K562 (cell line): ENCODE measurements at regions not wholly inside any gene's neighbourhood (a gene's known extent, or its start where the extent isn't known, plus 50 kb on each side); places are given as distances from the start of the nearest gene placed in this dataset.

Source experiments
- ATAC-seq: fragments of 200-7000 bp; cut with Tn5 transposase; 3 replicates; pipeline ENCODE4 v1.9.1; 2020; ENCODE audit warnings: moderate library complexity
- BruUV-seq: library from RNA; stranded (reverse); fragments of 400-500 nt; replicated peaks from 2 replicates; lab custom pipeline; 2021; lab: Mats Ljungman, UMichigan
- CTCF ChIA-PET: fragments of 300-600 bp; formaldehyde crosslinking; extraction: SDS; loops from one replicate; lab custom pipeline; 2021; ENCODE audit warnings: low intra/inter-chr PET ratio; lab: Yijun Ruan, JAX
- POLR2A ChIA-PET: fragments of 300-600, 350-650 bp; sonication (Branson Sonifier 250); formaldehyde crosslinking; extraction: SDS; loops from one replicate; lab custom pipeline; 2021; ENCODE audit warnings: antibody characterized with exemption, inconsistent platforms; lab: Yijun Ruan, JAX
- DNase-seq, 4 experiments: peaks; one replicate each; pipeline versions ENCODE4 v3.0.0 to v3.0.0-alpha.2; 2011 to 2018; ENCODE audit warnings: low spot score in 3 of 4, mixed read lengths in 3 of 4; ENCODE audit errors: extremely low read depth in 1 of 4
- FAIRE-seq: peaks from 2 replicates; lab custom pipeline; 2011; peaks lifted over from hg19 to GRCh38; lab: Jason Lieb, UNC
- H2AFZ ChIP-seq: 2 replicates; pipeline ENCODE4 v1.6.0; 2011; ENCODE audit warnings: low read depth, low read length, control low read depth, inconsistent platforms
- H3K27ac ChIP-seq: fragments of 200-600 bp; 3 replicates; pipeline ENCODE4 v1.8.0; 2011; ENCODE audit warnings: low read depth, mild to moderate bottlenecking, control low read depth, inconsistent platforms, low read length, moderate library complexity, mixed read lengths; ENCODE audit errors: extremely low read depth
- H3K27me3 ChIP-seq, 2 experiments: fragments of 300-600 bp in 1 of 2; 2 replicates in 1 of 2; 3 replicates in 1 of 2; pipeline versions ENCODE4 v1.6.0 to v1.8.0; 2011; ENCODE audit warnings: inconsistent platforms in 2 of 2, low read length in 2 of 2, mild to moderate bottlenecking in 1 of 2, mixed read lengths in 1 of 2, moderate library complexity in 1 of 2; ENCODE audit not compliant: control insufficient read depth in 2 of 2, insufficient read depth in 2 of 2
- H3K36me3 ChIP-seq: fragments of 300-600 bp; 3 replicates; pipeline ENCODE4 v1.8.0; 2011; ENCODE audit warnings: mild to moderate bottlenecking, low read length, inconsistent platforms; ENCODE audit not compliant: control insufficient read depth, insufficient read depth
- H3K4me1 ChIP-seq, 2 experiments: fragments of 200-600 bp in 1 of 2; replicated peaks in 1 of 2; 2 replicates in 1 of 2; 3 replicates in 1 of 2; pipeline versions ENCODE4 v1.5.1 to v1.8.0; 2011; ENCODE audit warnings: inconsistent platforms in 2 of 2, low read length in 2 of 2, mild to moderate bottlenecking in 1 of 2, mixed read lengths in 1 of 2, moderate library complexity in 1 of 2; ENCODE audit not compliant: control insufficient read depth in 2 of 2, insufficient read depth in 2 of 2
- H3K4me2 ChIP-seq: 2 replicates; pipeline ENCODE4 v1.6.1; 2011; ENCODE audit warnings: low read length, control low read depth, inconsistent platforms, mixed read lengths; ENCODE audit not compliant: insufficient read depth
- H3K4me3 ChIP-seq: fragments of 200-600 bp; sonication (generic), shearing (Covaris generic); 2 replicates; pipeline ENCODE4 v1.5.1; 2016; ENCODE audit warnings: control low read depth, inconsistent platforms
- H3K79me2 ChIP-seq: fragments of 200-600 bp; 3 replicates; pipeline ENCODE4 v1.8.0; 2011; ENCODE audit warnings: low read length, inconsistent platforms; ENCODE audit not compliant: control insufficient read depth, insufficient read depth
- H3K9ac ChIP-seq, 2 experiments: 2 replicates each; pipeline versions ENCODE4 v1.6.0 to v1.6.1; 2011; ENCODE audit warnings: low read depth in 2 of 2, low read length in 2 of 2, control low read depth in 1 of 2, inconsistent platforms in 1 of 2, mild to moderate bottlenecking in 1 of 2, mixed read lengths in 1 of 2; ENCODE audit not compliant: insufficient read depth in 1 of 2
- H3K9me1 ChIP-seq: one replicate; pipeline ENCODE4 v1.6.0; 2011; ENCODE audit warnings: inconsistent platforms, mild to moderate bottlenecking, low read length, moderate library complexity; ENCODE audit not compliant: control insufficient read depth, insufficient read depth
- H3K9me3 ChIP-seq: replicated peaks from 2 replicates; pipeline ENCODE4 v1.5.1; 2011; ENCODE audit warnings: low read depth, low read length, inconsistent platforms; ENCODE audit not compliant: control insufficient read depth, insufficient read depth
- H4K20me1 ChIP-seq: replicated peaks from 2 replicates; pipeline ENCODE4 v1.6.1; 2011; ENCODE audit warnings: low read length, inconsistent platforms, mixed read lengths; ENCODE audit not compliant: control insufficient read depth, insufficient read depth
- ATF7 ChIP-seq: fragments of 450-650 bp; IDR thresholded peaks from 2 replicates; pipeline ENCODE4 v1.7.1; 2014; ENCODE audit warnings: mild to moderate bottlenecking, moderate library complexity
- GATAD2B ChIP-seq: fragments of 450-650 bp; IDR thresholded peaks from 2 replicates; pipeline ENCODE4 v1.6.1; 2017; ENCODE audit warnings: mild to moderate bottlenecking, borderline replicate concordance
- HMGN3 ChIP-seq: IDR thresholded peaks from 2 replicates; pipeline ENCODE4 v1.6.1; 2011; ENCODE audit warnings: borderline replicate concordance, low read depth, mild to moderate bottlenecking, mixed read lengths, low read length; ENCODE audit not compliant: insufficient read length; ENCODE audit errors: extremely low read depth
- MEIS2 ChIP-seq: fragments of 450-650 bp; IDR thresholded peaks from 2 replicates; pipeline ENCODE4 v1.6.1; 2014; ENCODE audit warnings: mild to moderate bottlenecking; ENCODE audit not compliant: partially characterized antibody
- PTBP1 ChIP-seq: fragments of 200-400 bp; formaldehyde crosslinking; IDR thresholded peaks from 2 replicates; pipeline ENCODE4 v1.6.1; 2017; ENCODE audit warnings: low read depth, low read length
- SMAD2 ChIP-seq: fragments of 150-350 bp; IDR thresholded peaks from 2 replicates; pipeline ENCODE4 v1.6.1; 2014; ENCODE audit warnings: low read depth, mild to moderate bottlenecking, low read length
- SMARCA5 ChIP-seq: fragments of 450-650 bp; IDR thresholded peaks from 2 replicates; pipeline ENCODE4 v1.6.1; 2016
- ZNF239 ChIP-seq: fragments of 250-450 bp; sonication (Bioruptor Pico); IDR thresholded peaks from 2 replicates; pipeline ENCODE4 v1.4.0; 2020; ENCODE audit warnings: mild to moderate bottlenecking
- WGBS: fragments of 100-300 bp; shearing (Covaris generic); methylation state at CpG from one replicate; pipeline ENCODE4 v1.1.6; 2016; ENCODE audit warnings: low coverage, mixed read lengths; ENCODE audit not compliant: insufficient coverage; ENCODE audit errors: missing lambda C conversion rate; 5-methylcytosine and 5-hydroxymethylcytosine counted together
- in situ Hi-C: fragments of 300-500 bp; cut with MboI; formaldehyde crosslinking; loops from 4 replicates; pipeline ENCODE4 v1.15.0; 2018; ENCODE audit warnings: inconsistent platforms, mixed read lengths
- intact Hi-C: fragments of 100-400 bp; cut with micrococcal nuclease; formaldehyde crosslinking; loops from 2 replicates; pipeline ENCODE4 v1.14.2; 2022

- TF ChIP-seq SMAD2, result no peak
These were observed 96.9 kb upstream of the CTAGE1 start (continued) for GRCh38 chr18:22514655-22515054.

GRCh38 chr18:22515250-22515649, 97.5 kb upstream of the CTAGE1 start:
- in situ Hi-C loops (no loop called here), intact Hi-C loops (no loop called here)
- peaks cover 0 to 8% of the 10 kb centered on the region in 2 experiments; a peak in 2 of 5 replicates for H3K27me3 ChIP-seq
- no peaks in the 10 kb centered on the region for H3K9me3 ChIP-seq
- no TSS peak for BruUV-seq
- no peaks in the 10 kb centered on the region for H3K36me3 ChIP-seq
- H4K20me1 ChIP-seq, result no peaks in the 10 kb centered on the region
- no peaks in the 10 kb centered on the region for H3K9me1 ChIP-seq
- H3K4me3 ChIP-seq, result no peak overlapping the region
- DNase-seq (no peak), FAIRE-seq (no peak), ATAC-seq (peak; percentile 58)
- TF ChIP-seq MEIS2, result no peak
- TF ChIP-seq ZNF239 (CRISPR knock-in tag), result no peak
- no peak for TF ChIP-seq GATAD2B
- TF ChIP-seq PTBP1, result no peak
- no peak for TF ChIP-seq ATF7
- no peak for TF ChIP-seq HMGN3
- no peak for TF ChIP-seq SMARCA5
- WGBS, result 13% methylated on average over 7 of the region's 9 CpGs
- H3K9ac ChIP-seq, result no peak overlapping the region
- H3K4me2 ChIP-seq, result no peak overlapping the region
- ChIA-PET POLR2A (interaction anchor here (0.7 kb wide), 3 partner anchors 11 to 63 kb away, joined by 3 read pairs; no protein-coding TSS in a partner anchor), CTCF (no interaction called here)
- H3K27ac ChIP-seq, result no peak overlapping the region
- no peaks in the 10 kb centered on the region for H3K4me1 ChIP-seq
- H3K79me2 ChIP-seq, result no peaks in the 10 kb centered on the region
- peak overlapping the region; percentile 58; the same call in 1 of the 2 replicates for H2AFZ ChIP-seq
